ENCODE measurements at regions not wholly inside any gene's neighbourhood (a gene's known extent, or its start where the extent isn't known, plus 50 kb on each side); places are given as distances from the start of the nearest gene placed in this dataset.
A peak's percentile ranks its signal among the peaks of the same experiment; 100 is the strongest.

DNA sequence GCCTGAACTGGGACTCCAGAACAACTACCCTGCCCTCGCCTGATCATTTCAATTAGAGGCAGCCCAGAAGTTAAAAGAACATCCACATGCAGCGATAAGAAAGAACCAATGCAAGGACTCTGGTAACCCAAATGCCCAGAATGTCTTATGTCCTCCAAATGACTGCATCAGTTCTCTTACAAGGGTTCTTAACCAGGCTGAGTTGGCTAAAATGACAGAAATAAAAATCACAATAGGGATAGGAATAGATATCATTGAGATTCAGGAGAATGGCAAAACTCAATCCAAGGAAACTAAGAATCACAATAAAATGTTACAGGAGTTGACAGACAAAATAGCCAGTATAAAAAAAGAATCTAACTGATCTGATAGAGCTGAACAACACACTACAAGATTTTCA lies 80.1 kb upstream of the PTGFR start:
- DNase-seq (ENCODE audit: insufficient read length, low spot score) (no peak), FAIRE-seq (no peak)

GRCh38 chr1:78411707-78412106 lies 79.1 kb upstream of the PTGFR start:
- FAIRE-seq (no peak), DNase-seq (ENCODE audit: insufficient read length, low spot score) (no peak)

DNA sequence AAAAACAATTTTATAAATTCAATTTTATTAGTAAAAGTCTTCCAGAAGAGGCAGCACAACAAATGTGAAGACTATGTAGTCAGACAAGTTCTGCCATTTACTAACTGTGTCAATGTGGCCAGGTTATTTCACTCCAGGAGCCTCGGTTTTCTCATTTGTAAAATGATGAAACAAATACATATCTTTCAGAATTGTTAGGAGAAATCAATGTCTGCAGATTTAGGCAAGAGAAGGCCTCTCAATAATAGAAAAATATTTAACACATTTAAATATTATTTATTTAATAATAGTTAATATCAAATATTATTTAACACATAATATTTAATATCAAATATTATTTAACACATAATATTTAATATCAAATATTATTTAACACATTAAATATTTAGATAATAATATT lies 75.6 kb upstream of the PTGFR start:
- FAIRE-seq (no peak), DNase-seq (ENCODE audit: insufficient read length, low spot score) (no peak)

DNA sequence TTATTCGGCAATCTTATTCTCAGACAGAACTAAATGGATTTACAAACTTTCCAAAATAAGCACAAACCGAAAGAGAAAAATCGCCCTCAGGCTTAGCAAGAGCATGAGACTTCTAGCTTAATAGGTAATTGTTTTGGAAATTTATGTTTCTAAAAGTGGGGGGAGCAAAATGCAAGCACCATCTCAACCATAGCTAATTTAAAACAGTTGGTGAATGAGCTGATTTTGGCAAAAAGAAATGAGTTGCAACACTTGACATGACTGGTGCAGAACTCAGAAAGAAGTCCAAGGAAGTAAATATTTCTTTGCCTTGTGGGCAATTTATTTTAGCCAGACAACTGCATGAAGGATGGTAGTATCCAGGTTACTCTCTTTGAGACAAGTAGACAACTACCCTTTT lies 71.5 kb upstream of the PTGFR start:
- FAIRE-seq: no peak
- DNase-seq (ENCODE audit: insufficient read length, low spot score): no peak

DNA sequence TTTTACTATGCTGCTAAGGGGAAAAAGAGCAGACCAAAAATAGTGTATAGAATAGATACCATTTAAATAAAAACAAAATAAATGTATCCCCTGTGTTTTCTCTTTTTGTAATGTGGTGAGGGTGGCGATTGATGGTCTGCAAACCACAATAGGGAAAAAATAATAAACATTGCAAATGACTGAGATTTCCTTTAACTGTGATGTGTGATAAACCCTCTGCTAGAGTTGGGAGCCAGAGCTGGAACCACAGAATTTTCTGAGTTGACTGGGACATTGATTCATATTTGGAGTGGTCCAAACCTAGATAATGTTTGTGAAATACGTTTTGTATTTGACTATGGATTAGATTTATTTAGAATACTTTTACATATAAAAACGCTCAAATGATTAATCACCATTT lies 70.6 kb upstream of the PTGFR start:
- DNase-seq (ENCODE audit: insufficient read length, low spot score) (no peak), FAIRE-seq (no peak)

DNA sequence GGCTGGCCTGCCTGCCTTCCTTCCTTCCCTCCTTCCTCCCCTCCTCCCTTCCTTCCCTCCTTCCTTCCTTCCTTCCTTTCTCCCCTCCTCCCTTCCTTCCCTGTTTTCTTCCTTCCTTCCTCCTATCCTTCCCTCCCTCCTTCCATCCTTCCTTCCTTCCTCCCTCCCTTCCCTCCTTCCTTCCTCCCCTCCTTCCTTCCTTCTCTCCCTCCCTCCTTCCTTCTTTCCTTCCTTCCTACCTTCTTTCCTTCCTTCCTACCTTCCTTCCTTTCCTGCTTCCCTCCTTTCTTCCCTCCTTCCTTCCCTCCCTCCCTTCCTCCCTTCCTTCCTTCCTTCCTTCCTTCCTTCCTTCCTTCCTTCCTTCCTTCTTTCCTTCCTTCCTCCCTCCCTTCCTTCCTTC lies 70.1 kb upstream of the PTGFR start:
- DNase-seq (ENCODE audit: insufficient read length, low spot score) (no peak), FAIRE-seq (no peak)

GRCh38 chr1:78424720-78425119 lies 66.1 kb upstream of the PTGFR start:
- DNase-seq (ENCODE audit: insufficient read length, low spot score) (no peak), FAIRE-seq (no peak)

DNA sequence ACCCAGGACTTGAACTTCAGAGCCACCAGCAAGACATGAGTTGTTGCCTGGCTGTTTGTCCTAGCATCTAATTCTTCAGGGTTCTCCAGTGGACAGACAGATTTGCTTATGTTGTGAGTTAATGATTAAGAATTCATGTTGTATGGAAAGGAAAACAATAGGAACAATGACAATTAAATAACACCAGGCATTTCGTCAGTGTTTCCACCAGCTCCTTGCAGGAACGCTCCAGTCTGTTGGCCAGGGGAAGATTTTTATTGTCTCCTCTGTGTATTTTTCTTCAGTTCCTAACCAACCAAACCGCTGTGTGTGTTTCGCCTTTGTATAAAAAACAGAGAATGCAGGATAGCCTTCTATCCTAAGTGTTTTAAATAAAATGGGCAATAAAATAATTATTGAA lies 64.4 kb upstream of the PTGFR start:
- no peak for FAIRE-seq
- DNase-seq (ENCODE audit: insufficient read length, low spot score): no peak

- no peak for FAIRE-seq
These were observed 63.3 kb upstream of the PTGFR start for GRCh38 chr1:78427506-78427905.

GRCh38 chr1:78432016-78432415 lies 58.8 kb upstream of the PTGFR start:
- no peak for DNase-seq (ENCODE audit: insufficient read length, low spot score)
- FAIRE-seq: no peak

More at GRCh38 chr1:78427506-78427905, 63.3 kb upstream of the PTGFR start:
- DNase-seq (ENCODE audit: insufficient read length, low spot score): no peak

DNA sequence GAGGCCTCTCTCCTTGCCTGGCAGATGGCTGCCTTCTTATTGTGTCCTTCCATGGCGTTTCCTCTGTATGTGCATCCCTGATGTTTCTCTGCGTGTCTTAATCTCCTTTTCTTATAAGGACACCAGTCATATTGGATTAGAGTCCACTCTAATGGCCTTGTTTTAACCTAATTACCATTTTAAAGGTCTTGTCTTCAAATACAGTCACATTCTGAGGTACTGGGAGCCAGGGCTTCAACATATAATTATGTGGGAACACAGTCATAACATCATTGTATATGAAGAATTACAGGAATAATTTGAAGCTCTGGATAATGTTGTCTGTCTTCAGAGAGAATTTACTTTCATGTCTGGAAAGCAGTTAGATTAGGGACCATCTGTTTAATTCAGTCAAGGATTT lies 56.4 kb upstream of the PTGFR start:
- DNase-seq (ENCODE audit: insufficient read length, low spot score): no peak
- FAIRE-seq: no peak

DNA sequence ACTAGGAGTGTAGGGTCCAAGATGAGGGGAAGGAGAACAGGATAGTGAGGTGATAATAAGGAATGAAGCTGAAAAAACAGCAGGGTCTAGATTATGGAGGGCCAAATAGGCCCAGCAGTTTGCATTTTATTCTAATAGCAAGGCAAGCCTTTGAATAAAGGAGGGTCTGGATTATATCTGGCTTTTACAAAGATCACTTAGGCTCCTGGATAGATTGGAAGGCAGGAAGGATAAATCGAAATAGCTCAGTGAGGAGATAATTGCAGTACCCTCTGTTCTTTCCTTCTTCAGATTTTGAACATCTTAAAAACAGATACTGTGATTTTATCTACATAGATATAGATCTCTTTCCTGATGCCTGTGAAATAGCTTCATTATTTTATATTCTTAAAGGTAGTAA lies 53.8 kb upstream of the PTGFR start:
- no peak for FAIRE-seq
- no peak for DNase-seq (ENCODE audit: insufficient read length, low spot score)

GRCh38 chr1:78437396-78437795 lies 53.4 kb upstream of the PTGFR start:
- DNase-seq (ENCODE audit: insufficient read length, low spot score) (no peak), FAIRE-seq (no peak)

- no peak for DNase-seq (ENCODE audit: insufficient read length, low spot score)
- peak; percentile 40 for FAIRE-seq
These were observed 52.8 kb upstream of the PTGFR start for GRCh38 chr1:78437941-78438340.

GRCh38 chr1:78440381-78440793 lies 50.4 kb upstream of the PTGFR start:
- no peak for DNase-seq (ENCODE audit: insufficient read length, low spot score)

More at GRCh38 chr1:78440381-78440793, 50.4 kb upstream of the PTGFR start:
- no peak for FAIRE-seq
